ENCODE measurements at regions not wholly inside any gene's neighbourhood (a gene's known extent, or its start where the extent isn't known, plus 50 kb on each side); places are given as distances from the start of the nearest gene placed in this dataset.

DNA sequence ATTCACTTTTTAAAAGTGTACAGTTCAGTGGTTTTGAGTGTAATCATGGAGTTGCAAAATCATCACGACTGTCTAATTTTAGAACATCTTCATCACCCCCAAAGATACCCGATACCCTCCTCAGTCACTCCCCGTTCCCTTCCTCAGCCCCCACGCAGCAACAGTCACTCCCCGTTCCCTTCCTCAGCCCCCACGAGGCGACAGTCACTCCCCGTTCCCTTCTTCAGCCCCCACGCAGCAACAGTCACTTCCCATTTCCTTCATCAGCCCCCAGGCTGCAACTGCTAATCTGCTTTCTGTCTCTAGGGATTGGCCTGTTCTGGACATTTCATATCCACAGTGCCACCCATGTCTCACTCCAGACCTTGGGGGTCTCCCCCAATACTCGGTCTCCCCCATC, 161.6 kb upstream of the PPP2R2D start:
- no peak overlapping the region for H3K4me3 Mint-ChIP-seq
- DNase-seq, result no peak
- peaks cover 0 to 4% of the 10 kb centered on the region in 2 donors for H3K9me3 Mint-ChIP-seq
- H3K27ac Mint-ChIP-seq, result no peak overlapping the region
- H3K27me3 Mint-ChIP-seq (ENCODE audit: low read depth), result peaks cover 15% of the 10 kb centered on the region
- H3K4me1 Mint-ChIP-seq (ENCODE audit: low read depth), result peaks cover 6% of the 10 kb centered on the region
- no peak for ATAC-seq (replicated peaks in 1 of 2)
- H3K36me3 Mint-ChIP-seq (ENCODE audit: insufficient read depth in 2 of 2), result no peaks in the 10 kb centered on the region

DNA sequence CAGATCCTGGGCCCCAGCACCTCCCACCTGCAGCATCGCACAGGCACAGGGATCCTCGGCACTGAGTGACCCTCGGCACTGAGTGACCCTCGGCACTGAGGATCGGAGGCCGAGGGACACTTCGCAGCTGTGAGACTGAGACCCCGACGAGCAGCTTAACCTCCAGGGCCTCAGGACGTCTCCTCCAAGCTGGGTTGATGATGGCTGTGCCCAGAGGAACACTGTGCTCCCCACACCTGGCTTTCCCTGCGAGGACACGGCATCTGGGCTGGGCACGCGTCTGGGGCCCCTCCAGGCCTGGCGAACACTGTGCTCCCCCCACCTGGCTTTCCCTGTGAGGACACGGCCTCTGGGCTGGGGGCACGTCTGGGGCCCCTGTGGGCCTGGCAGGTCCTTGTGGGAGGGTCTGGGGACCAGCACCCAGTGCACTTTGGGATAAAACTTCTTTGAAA, 158.3 kb upstream of the PPP2R2D start:
- ATAC-seq (replicated peaks in 1 of 2), result no peak
- Mint-ChIP-seq H3K4me1 (ENCODE audit: low read depth) (peaks cover 8% of the 10 kb centered on the region), H3K27me3 (ENCODE audit: low read depth) (peaks cover 26% of the 10 kb centered on the region), H3K27ac (no peak overlapping the region), H3K36me3 (ENCODE audit: insufficient read depth in 2 of 2) (no peaks in the 10 kb centered on the region), H3K9me3 (peaks cover 0 to 4% of the 10 kb centered on the region in 2 donors), H3K4me3 (no peak overlapping the region)
- no peak for DNase-seq

DNA sequence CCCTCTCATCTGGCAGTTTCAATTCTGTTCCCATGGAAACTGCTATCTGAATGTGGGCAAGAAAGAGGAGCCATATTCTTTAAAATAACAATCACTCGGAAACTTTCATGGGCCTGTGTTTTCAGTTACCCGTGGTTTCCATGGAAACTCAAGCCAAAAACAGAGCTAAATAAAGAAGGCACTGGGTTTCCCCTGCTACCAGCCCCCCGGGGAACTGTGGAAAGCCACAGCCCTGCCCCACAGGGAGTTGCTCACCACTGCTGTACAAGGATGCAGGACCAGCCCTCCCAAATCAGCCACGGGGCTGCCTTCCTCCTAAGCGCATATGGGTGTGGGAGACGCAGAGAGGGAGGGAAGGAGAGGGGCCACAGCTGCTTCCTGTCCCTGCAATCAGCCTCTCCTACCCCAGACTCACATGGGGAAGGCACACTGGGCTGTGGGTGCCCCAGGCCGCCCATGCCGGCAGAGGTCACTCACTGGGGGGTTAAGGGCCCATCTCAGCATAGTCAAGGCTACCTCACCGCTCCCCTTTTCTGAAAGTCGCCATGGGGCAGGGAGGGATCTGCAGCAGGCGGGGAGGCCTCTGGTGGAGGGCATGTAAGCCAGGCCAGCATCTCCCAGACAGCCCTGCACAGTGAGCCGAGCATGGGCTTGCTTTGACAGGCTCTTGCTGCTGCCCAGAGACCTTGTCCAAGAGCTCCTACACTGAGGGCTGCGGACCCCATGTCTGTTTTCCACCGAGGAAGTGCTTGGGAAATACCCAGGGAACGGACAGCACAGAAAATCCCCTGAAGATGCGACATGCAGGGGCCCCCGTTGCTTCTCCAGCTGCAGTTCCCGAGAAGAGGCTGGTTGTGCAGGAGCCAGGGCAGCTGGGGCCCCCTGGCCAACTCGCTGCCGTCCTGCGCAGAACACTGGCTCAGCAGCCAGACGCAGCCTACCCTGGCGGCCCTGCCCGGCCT, 157.3 kb upstream of the PPP2R2D start:
- Mint-ChIP-seq H3K27me3 (ENCODE audit: low read depth) (peaks cover 26% of the 10 kb centered on the region), H3K4me1 (ENCODE audit: low read depth) (peaks cover 8% of the 10 kb centered on the region), H3K9me3 (peaks cover 0 to 4% of the 10 kb centered on the region in 2 donors), H3K27ac (no peak overlapping the region), H3K4me3 (no peak overlapping the region), H3K36me3 (ENCODE audit: insufficient read depth in 2 of 2) (no peaks in the 10 kb centered on the region)
- no peak for DNase-seq
- ATAC-seq (replicated peaks in 1 of 2), result no peak

DNA sequence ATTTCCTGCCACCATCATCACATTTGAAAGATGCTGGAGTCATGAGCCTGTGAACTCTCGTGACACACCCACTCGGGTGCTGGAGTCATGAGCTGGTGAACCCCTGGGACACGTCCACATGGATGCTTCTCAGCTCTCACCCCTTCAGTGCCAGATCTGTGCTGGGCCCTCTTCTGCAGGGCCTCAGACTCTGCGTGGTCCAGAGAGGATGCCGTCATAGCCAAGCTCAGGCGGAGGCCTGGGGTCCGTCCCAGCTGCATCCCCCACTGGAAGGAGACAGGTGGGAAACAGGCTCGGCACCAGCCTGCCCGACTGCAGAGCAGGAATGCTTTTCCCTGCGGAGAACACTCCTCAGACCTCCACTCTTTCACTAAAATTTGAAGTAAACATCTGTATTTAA, 156.5 kb upstream of the PPP2R2D start:
- Mint-ChIP-seq H3K27me3 (ENCODE audit: low read depth) (peaks cover 24% of the 10 kb centered on the region), H3K36me3 (ENCODE audit: insufficient read depth in 2 of 2) (no peaks in the 10 kb centered on the region), H3K4me3 (no peak overlapping the region), H3K4me1 (ENCODE audit: low read depth) (peaks cover 8% of the 10 kb centered on the region), H3K27ac (no peak overlapping the region), H3K9me3 (peaks cover 0 to 3% of the 10 kb centered on the region in 2 donors)
- ATAC-seq (replicated peaks in 1 of 2), result no peak
- no peak for DNase-seq

DNA sequence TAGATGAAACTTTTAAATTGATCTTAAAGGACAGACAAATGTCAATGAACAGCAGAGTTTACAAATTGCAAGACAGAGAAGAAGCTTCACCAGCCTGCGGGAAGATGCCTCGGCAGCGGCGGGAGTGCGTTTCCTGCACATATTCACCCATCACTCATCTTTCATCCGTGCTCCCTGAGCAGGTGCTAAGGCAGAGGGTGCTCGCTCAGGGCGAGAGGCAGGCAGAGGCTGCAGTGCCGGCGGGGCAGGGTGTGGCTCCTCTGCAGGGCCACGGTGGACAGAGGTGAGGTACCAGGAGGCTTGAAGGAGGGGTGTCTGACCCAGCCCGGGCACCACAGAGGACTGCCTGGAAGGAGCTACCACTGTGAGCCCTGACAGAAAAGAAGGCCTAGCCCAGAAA, 155.2 kb upstream of the PPP2R2D start:
- no peak for DNase-seq
- Mint-ChIP-seq H3K27me3 (ENCODE audit: low read depth) (peaks cover 18% of the 10 kb centered on the region), H3K27ac (no peak overlapping the region), H3K36me3 (ENCODE audit: insufficient read depth in 2 of 2) (no peaks in the 10 kb centered on the region), H3K4me1 (ENCODE audit: low read depth) (peaks cover 8% of the 10 kb centered on the region), H3K4me3 (no peak overlapping the region), H3K9me3 (no peaks in the 10 kb centered on the region)
- no peak for ATAC-seq (replicated peaks in 1 of 2)

DNA sequence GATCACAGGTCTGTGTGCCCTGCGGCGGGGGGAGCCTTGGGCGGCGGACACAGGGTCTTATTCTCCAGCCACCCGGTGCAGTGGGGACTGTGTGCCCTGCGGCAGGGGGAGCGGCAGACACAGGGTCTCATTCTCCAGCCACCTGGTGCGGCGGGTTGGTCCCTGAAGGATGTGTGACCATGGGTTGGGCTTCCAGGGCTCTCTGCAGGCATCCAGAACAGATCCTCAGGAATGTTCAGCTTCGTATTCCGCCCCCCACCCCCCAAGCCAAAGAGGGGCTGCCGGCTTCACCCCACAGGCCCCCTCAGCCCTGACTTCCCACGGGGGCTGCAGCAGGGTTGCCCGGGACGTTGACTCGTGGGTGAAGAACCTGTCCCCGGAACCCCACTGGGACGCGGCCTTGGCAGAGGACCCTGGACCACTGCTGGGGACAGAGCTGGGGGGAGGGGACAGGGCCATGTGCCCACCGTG, 154.5 kb upstream of the PPP2R2D start:
- Mint-ChIP-seq H3K4me3 (no peak overlapping the region), H3K27ac (no peak overlapping the region), H3K4me1 (ENCODE audit: low read depth) (peaks cover 8% of the 10 kb centered on the region), H3K36me3 (ENCODE audit: insufficient read depth in 2 of 2) (no peaks in the 10 kb centered on the region), H3K9me3 (no peaks in the 10 kb centered on the region), H3K27me3 (ENCODE audit: low read depth) (peaks cover 18% of the 10 kb centered on the region)
- no peak for ATAC-seq (replicated peaks in 1 of 2)
- no peak for DNase-seq

DNA sequence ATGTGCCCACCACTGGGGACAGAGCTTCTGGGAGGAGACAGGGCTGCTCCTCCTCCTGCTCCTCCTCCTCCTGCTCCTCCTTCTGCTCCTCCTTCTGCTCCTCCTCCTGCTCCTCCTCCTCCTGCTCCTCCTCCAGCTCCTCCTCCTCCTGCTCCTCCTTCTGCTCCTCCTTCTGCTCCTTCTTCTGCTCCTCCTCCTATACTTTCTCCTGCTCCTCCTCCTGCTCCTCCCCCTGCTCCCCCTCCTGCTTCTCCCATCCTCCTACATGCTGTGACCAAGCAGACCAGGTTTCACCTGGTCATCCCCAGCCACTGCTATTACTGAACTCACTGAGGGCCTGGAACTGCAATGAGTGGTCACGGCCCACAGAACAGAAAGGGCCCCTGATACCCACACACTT, 154.0 kb upstream of the PPP2R2D start:
- Mint-ChIP-seq H3K27me3 (ENCODE audit: low read depth) (peaks cover 18% of the 10 kb centered on the region), H3K4me1 (ENCODE audit: low read depth) (peaks cover 8% of the 10 kb centered on the region), H3K9me3 (no peaks in the 10 kb centered on the region), H3K27ac (no peak overlapping the region), H3K36me3 (ENCODE audit: insufficient read depth in 2 of 2) (no peaks in the 10 kb centered on the region), H3K4me3 (no peak overlapping the region)
- ATAC-seq (replicated peaks in 1 of 2), result no peak
- no peak for DNase-seq

DNA sequence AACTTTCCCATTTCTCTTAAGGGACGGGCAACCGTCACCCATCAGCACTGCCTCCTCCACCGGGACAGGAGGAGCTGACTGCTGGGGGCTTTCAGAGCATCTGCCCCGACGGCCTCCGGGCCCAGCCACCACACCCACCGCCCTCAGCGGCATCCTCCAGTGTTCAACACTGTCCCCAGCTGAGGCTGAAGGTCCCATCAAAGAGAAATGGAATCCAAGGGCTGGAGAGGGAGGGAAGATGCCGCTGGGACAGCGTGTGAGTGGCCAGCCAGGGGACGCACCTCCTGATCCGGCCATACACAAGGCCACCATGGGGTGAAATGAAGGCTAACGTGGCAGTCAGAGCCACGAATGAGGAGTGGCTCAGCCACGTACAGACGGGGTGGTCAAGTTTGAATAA, 153.6 kb upstream of the PPP2R2D start:
- H3K27me3 Mint-ChIP-seq (ENCODE audit: low read depth), result peaks cover 18% of the 10 kb centered on the region
- no peak overlapping the region for H3K27ac Mint-ChIP-seq
- ATAC-seq (replicated peaks in 1 of 2) (no peak), DNase-seq (no peak)
- peaks cover 8% of the 10 kb centered on the region for H3K4me1 Mint-ChIP-seq (ENCODE audit: low read depth)
- no peak overlapping the region for H3K4me3 Mint-ChIP-seq
- no peaks in the 10 kb centered on the region for H3K36me3 Mint-ChIP-seq (ENCODE audit: insufficient read depth in 2 of 2)
- H3K9me3 Mint-ChIP-seq, result no peaks in the 10 kb centered on the region

DNA sequence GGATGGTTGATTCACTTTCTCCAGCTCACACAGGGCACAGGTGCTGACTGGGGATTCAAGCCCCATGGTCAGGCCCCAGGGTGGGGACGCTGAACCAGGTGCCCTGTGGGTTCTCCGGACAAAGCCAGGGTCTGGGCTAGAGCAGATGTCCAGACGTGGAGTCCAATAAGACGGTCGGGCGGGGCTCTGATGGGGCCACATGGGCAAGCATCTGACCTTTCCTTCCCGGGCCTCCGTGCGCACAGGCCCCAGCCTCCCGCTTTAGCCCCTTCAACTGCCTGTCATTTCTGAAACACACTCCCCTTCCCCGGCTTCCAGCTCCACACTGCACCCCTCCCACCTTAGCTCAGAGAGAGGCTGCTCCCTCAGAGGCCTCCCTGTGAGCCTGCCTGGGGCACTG, 153.0 kb upstream of the PPP2R2D start:
- H3K27ac Mint-ChIP-seq, result no peak overlapping the region
- no peak for ATAC-seq (replicated peaks in 1 of 2)
- H3K27me3 Mint-ChIP-seq (ENCODE audit: low read depth), result peaks cover 18% of the 10 kb centered on the region
- no peak overlapping the region for H3K4me3 Mint-ChIP-seq
- DNase-seq, result no peak
- no peaks in the 10 kb centered on the region for H3K36me3 Mint-ChIP-seq (ENCODE audit: insufficient read depth in 2 of 2)
- no peaks in the 10 kb centered on the region for H3K9me3 Mint-ChIP-seq
- peaks cover 8% of the 10 kb centered on the region for H3K4me1 Mint-ChIP-seq (ENCODE audit: low read depth)

DNA sequence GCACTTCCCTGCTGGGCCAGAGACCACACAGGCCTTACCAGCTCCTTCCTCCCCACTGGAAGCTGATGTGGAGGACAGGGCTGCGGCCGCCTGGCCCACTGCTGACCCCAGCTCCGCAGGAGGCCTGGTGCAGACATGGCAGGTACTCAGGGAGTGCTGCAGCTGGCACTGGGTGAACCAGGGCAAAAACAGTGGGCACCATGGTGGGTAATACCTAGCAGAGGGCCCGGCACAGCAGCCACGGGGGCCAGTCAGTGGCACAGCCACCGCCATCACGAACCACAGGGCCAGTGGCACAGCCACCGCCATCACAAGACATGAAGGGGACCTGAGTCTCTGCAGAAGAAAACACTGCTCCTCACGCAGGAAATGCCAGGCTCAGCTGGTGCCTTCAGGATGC, 152.6 kb upstream of the PPP2R2D start:
- Mint-ChIP-seq H3K27ac (no peak overlapping the region), H3K4me3 (no peak overlapping the region), H3K9me3 (no peaks in the 10 kb centered on the region), H3K4me1 (ENCODE audit: low read depth) (peaks cover 8% of the 10 kb centered on the region), H3K36me3 (ENCODE audit: insufficient read depth in 2 of 2) (no peaks in the 10 kb centered on the region), H3K27me3 (ENCODE audit: low read depth) (peaks cover 18% of the 10 kb centered on the region)
- DNase-seq, result no peak
- ATAC-seq (replicated peaks in 1 of 2), result no peak

DNA sequence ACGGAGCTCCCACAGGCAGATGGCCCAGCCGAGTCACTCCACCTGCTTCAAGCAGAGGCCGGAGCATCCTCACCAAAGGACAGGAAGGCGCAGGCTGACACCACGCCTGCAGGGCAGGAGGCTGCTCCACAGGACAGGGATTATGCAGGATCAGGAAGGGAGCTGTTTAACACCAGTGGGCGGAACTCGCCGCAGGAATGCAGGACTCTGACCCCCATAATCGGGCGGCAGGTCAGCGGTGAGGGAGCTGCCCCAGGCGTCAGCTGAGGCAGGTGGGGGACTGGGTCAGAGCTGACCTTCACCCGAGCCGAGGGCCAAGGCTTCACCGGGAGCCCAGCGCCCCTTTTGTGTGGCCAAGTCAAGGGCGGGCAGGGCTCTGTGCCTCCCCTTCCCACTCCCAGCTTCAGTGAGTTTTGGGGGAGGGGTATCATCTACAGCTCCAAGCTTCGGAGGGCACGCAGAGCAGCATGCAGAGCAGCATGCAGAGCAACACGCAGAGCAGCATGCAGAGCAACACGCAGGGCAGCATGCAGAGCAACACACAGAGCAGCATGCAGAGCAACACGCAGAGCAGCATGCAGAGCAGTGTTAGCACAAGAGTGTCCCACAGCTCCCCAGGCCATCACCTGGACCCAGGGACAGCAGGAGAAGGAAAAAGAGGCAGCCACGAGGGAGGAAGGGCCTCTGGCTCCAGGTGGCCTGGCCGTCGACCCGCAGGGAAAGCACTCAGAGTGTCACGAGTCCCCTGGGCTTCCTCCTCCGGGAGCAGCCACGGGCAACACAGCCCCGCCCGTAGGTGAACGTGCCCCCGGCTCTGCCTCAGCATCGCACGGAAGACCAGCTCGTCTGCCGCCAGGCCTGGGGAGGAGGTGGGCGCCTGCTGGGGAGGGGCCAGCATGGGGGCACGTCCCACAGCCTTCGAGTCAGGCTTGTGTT, 151.7 kb upstream of the PPP2R2D start:
- H3K27ac Mint-ChIP-seq, result no peak overlapping the region
- DNase-seq, result no peak

DNA sequence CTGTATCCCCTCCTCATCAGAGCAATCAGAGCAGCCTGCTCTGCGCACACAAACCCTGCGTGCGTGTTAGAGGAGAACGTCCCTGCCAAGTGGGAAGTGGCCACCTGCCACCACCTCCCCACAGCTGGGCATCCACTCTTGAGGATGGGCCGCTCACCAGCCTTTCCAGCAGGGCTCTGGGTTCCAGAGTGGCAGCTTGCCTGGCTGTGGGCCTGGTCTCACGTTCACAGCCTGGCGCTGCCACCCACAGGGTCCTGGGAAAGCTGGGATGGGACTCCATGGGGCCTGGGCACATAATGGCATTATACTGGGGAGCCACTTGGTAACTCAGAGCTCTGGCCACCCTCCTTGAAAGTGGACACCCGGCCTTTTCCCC, 151.1 kb upstream of the PPP2R2D start:
- Mint-ChIP-seq H3K4me3 (no peak overlapping the region), H3K9me3 (no peaks in the 10 kb centered on the region), H3K36me3 (ENCODE audit: insufficient read depth in 2 of 2) (no peaks in the 10 kb centered on the region), H3K27ac (no peak overlapping the region), H3K4me1 (ENCODE audit: low read depth) (no peaks in the 10 kb centered on the region), H3K27me3 (ENCODE audit: low read depth) (peaks cover 6% of the 10 kb centered on the region)
- DNase-seq (no peak), ATAC-seq (replicated peaks in 1 of 2) (no peak)

More for the DNA sequence above, 151.7 kb upstream of the PPP2R2D start:
- H3K9me3 Mint-ChIP-seq, result no peaks in the 10 kb centered on the region
- H3K4me3 Mint-ChIP-seq, result no peak overlapping the region
- peaks cover 3% of the 10 kb centered on the region for H3K4me1 Mint-ChIP-seq (ENCODE audit: low read depth)
- ATAC-seq (replicated peaks in 1 of 2), result no peak
- peaks cover 12% of the 10 kb centered on the region for H3K27me3 Mint-ChIP-seq (ENCODE audit: low read depth)
- no peaks in the 10 kb centered on the region for H3K36me3 Mint-ChIP-seq (ENCODE audit: insufficient read depth in 2 of 2)

All from activated T-cell treated with anti-CD3 and anti-CD28 coated beads, Interleukin-2, amount 50 U/mL, for 72 hours (primary cell).